DOHH2 (cell line): ENCODE measurements at regions not wholly inside any gene's neighbourhood (a gene's known extent, or its start where the extent isn't known, plus 50 kb on each side); places are given as distances from the start of the nearest gene placed in this dataset.

Experiments
- CTCF ChIP-seq: fragments of 200-600 bp; sonication (generic); IDR thresholded peaks from one replicate; pipeline ENCODE4 v1.5.1; 2014; ENCODE audit warnings: antibody characterized with exemption, mild to moderate bottlenecking, low read depth, low read length; ENCODE audit not compliant: poor library complexity, severe bottlenecking
- EZH2phosphoT487 ChIP-seq: fragments of 200-600 bp; sonication (generic); IDR thresholded peaks from 2 replicates; pipeline ENCODE4 v1.6.1; 2017; ENCODE audit warnings: borderline replicate concordance, mild to moderate bottlenecking, antibody characterized with exemption, low read length, moderate library complexity, mixed read lengths

GRCh38 chr10:130512936-130513335 is 376.7 kb downstream of the GLRX3 start:
- TF ChIP-seq CTCF (no peak), EZH2phosphoT487 (no peak)
